ENCODE measurements at regions not wholly inside any gene's neighbourhood (a gene's known extent, or its start where the extent isn't known, plus 50 kb on each side); places are given as distances from the start of the nearest gene placed in this dataset.

DNA sequence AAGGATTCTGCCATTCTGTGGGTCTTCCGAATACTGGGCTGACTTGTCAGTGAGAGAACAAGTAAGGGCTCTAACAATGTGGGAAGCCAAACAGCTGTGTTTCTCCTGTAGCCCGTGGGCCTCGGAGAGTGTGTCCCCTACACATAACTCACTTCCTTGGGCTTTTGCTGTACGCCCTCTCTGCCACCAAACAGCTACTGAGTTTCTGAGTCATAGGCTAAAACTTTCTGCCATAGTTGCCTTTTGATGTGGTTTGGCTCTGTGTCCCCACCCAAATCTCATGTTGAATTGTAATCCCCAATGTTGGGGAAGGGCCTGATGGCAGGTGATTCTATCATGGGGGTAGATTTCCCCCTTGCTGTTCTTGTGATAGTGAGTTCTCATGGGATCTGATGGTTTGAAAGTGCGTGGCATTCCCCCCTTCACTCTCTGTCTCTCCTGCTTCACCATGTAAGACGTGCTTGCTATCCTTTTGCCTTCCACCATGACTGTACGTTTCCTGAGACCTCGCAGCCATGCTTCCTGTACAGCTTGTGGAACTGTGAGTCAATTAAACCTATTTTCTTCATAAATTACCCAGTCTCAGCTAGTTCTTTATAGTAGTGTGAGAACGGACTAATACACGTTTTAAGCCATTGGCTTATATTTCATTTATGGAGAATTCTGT, 194.8 kb upstream of the HMCN1 start:
- intact Hi-C loops (cut with micrococcal nuclease) (no loop called here), in situ Hi-C loops (cut with MboI; ENCODE audit: low sequenced_read_pairs) (no loop called here), dilution Hi-C loops (cut with HindIII; ENCODE audit: low sequenced_read_pairs, unreplicated experiment) (no loop called here)
- Histone ChIP-seq H3K9me3 (ENCODE audit: control insufficient read depth, insufficient read depth, low read length) (no peaks in the 10 kb centered on the region), H3K4ac (ENCODE audit: low read depth, low read length) (no peak overlapping the region), H3K18ac (ENCODE audit: low read depth, low read length) (peak overlapping the region; percentile 79), H3K9ac (ENCODE audit: low read depth, low read length) (no peak overlapping the region), H4K91ac (ENCODE audit: insufficient read depth, low read depth, low read length) (peak overlapping the region; percentile 1; the same call in 1 of the 2 replicates), H3K23ac (ENCODE audit: low read depth, low read length) (no peak overlapping the region; the same call in 1 of the 2 replicates), H3K27ac (ENCODE audit: insufficient read depth, low read length) (no peak overlapping the region), H3K14ac (replicated peaks; ENCODE audit: low read depth, low read length) (0 out of 2 replicates have a peak overlapping the region, but pooled peaks have one; percentile 6), H3K56ac (ENCODE audit: extremely low read depth, insufficient read depth, low read length) (no peak overlapping the region), H2AK5ac (ENCODE audit: low read depth, low read length) (no peak overlapping the region; the same call in 1 of the 2 replicates), H2AK9ac (replicated peaks; ENCODE audit: low read depth, low read length, poor library complexity) (no peak overlapping the region), H3K4me3 (ENCODE audit: insufficient read depth, low read depth, low read length) (no peak overlapping the region), H3K4me2 (ENCODE audit: low read depth, low read length) (no peak overlapping the region), H4K5ac (ENCODE audit: low read depth, low read length) (no peak overlapping the region), H3K79me1 (ENCODE audit: low read depth in 1 of 2, low read length in 2 of 2) (no peaks in the 10 kb centered on the region), H2BK15ac (ENCODE audit: low read depth, low read length) (peak overlapping the region; percentile 21; the same call in 1 of the 3 replicates), H2BK5ac (ENCODE audit: low read depth, low read length, poor library complexity, severe bottlenecking) (no peak overlapping the region), H3K27me3 (ENCODE audit: control insufficient read depth, insufficient read depth, low read length) (no peaks in the 10 kb centered on the region; the same call in 1 of the 2 replicates), H2AFZ (replicated peaks; ENCODE audit: low read length, poor library complexity) (no peak overlapping the region), H3K36me3 (ENCODE audit: control insufficient read depth, insufficient read depth, low read length) (no peaks in the 10 kb centered on the region), H2BK120ac (ENCODE audit: low read depth, low read length) (peak overlapping the region; percentile 45; the same call in 1 of the 2 replicates), H4K20me1 (ENCODE audit: insufficient read depth, low read length) (no peaks in the 10 kb centered on the region), H4K8ac (ENCODE audit: low read depth in 2 of 2, low read length in 2 of 2) (no peak overlapping the region), H2BK20ac (ENCODE audit: low read depth, low read length) (peak overlapping the region; percentile 65; the same call in 1 of the 2 replicates), H3K4me1 (ENCODE audit: control insufficient read depth, insufficient read depth, low read length) (peaks cover 14% of the 10 kb centered on the region), H3K9me1 (ENCODE audit: insufficient read depth, low read length) (no peaks in the 10 kb centered on the region)
- ChIA-PET CTCF (no interaction called here), POLR2A (ENCODE audit: unreplicated experiment) (no interaction called here)
- no peak for ATAC-seq (ENCODE audit: low read depth)
- WGBS, 2 experiments (ENCODE audit: extremely low coverage in 2 of 2, insufficient read length in 1 of 2) = no CpG with 5 or more reads among the region's 10 CpGs
- no peak for TF ChIP-seq USF2 (IDR thresholded peaks at IDR 0.05; ENCODE audit: low read depth, low read length)
- TF ChIP-seq MAZ (IDR thresholded peaks at IDR 0.05; ENCODE audit: borderline replicate concordance, low read depth, low read length) = no peak
- no peak for TF ChIP-seq MAFK (IDR thresholded peaks at IDR 0.05; ENCODE audit: low read depth, low read length)
- TF ChIP-seq, protein P1, sequence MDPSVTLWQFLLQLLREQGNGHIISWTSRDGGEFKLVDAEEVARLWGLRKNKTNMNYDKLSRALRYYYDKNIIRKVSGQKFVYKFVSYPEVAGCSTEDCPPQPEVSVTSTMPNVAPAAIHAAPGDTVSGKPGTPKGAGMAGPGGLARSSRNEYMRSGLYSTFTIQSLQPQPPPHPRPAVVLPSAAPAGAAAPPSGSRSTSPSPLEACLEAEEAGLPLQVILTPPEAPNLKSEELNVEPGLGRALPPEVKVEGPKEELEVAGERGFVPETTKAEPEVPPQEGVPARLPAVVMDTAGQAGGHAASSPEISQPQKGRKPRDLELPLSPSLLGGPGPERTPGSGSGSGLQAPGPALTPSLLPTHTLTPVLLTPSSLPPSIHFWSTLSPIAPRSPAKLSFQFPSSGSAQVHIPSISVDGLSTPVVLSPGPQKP (IDR thresholded peaks at IDR 0.05; ENCODE audit: borderline replicate concordance, low read depth, low read length) = no peak
- TF ChIP-seq RCOR1 (IDR thresholded peaks at IDR 0.05; ENCODE audit: insufficient replicate concordance, low read length) = no peak
- no peak for TF ChIP-seq FOS (IDR thresholded peaks at IDR 0.05; ENCODE audit: low read depth, low read length)
- TF ChIP-seq SMC3 (IDR thresholded peaks at IDR 0.05; ENCODE audit: low read depth, low read length) = no peak
- TF ChIP-seq NFE2L2 (IDR thresholded peaks at IDR 0.05; ENCODE audit: low read depth, low read length) = no peak
- no peak for DNase-seq
- no TSS peak for BruUV-seq (replicated peaks)

Data from IMR-90 (cell line).